ENCODE measurements at regions not wholly inside any gene's neighbourhood (a gene's known extent, or its start where the extent isn't known, plus 50 kb on each side); places are given as distances from the start of the nearest gene placed in this dataset.

GRCh38 chr6:91804981-91805380 lies 1218.1 kb upstream of the MAP3K7 start:
- BruUV-seq (replicated peaks), result no TSS peak
- no peak overlapping the region for H3K4me3 ChIP-seq (ENCODE audit: low read depth, low read length)
- H3K27me3 ChIP-seq (replicated peaks; ENCODE audit: control insufficient read depth, insufficient read depth, low read length), result no peaks in the 10 kb centered on the region
- H3K27ac Mint-ChIP-seq (ENCODE audit: unreplicated experiment), result no peak overlapping the region
- no peaks in the 10 kb centered on the region for H3K36me3 Mint-ChIP-seq (ENCODE audit: insufficient read depth, unreplicated experiment)
- intact Hi-C loops (cut with micrococcal nuclease; ENCODE audit: unreplicated experiment), result no loop called here
- no peak for DNase-seq
- ChIA-PET CTCF (no interaction called here), POLR2A (no interaction called here)
- H3K36me3 ChIP-seq (ENCODE audit: control insufficient read depth, insufficient read depth, low read length), result no peaks in the 10 kb centered on the region
- H3K4me3 Mint-ChIP-seq (ENCODE audit: unreplicated experiment), result no peak overlapping the region
- no peaks in the 10 kb centered on the region for H3K4me1 Mint-ChIP-seq (ENCODE audit: low read depth, unreplicated experiment)
- no peaks in the 10 kb centered on the region for H3K4me1 ChIP-seq
- H3K9me3 ChIP-seq, result no peaks in the 10 kb centered on the region
- no peaks in the 10 kb centered on the region for H3K9me3 Mint-ChIP-seq (ENCODE audit: unreplicated experiment)
- TF ChIP-seq CTCF (IDR thresholded peaks at IDR 0.05; ENCODE audit: insufficient read depth in 1 of 2, low read depth in 1 of 2, low read length in 1 of 2, severe bottlenecking in 1 of 2, unreplicated experiment in 1 of 2), result no peak
- H3K27me3 Mint-ChIP-seq (ENCODE audit: insufficient read depth, unreplicated experiment), result no peaks in the 10 kb centered on the region

GRCh38 chr6:91802431-91802830 lies 1215.6 kb upstream of the MAP3K7 start:
- ChIA-PET CTCF (no interaction called here), POLR2A (no interaction called here)
- Histone ChIP-seq H3K9me3 (no peaks in the 10 kb centered on the region), H3K4me3 (ENCODE audit: low read depth, low read length) (no peak overlapping the region), H3K4me1 (no peaks in the 10 kb centered on the region), H3K27me3 (replicated peaks; ENCODE audit: control insufficient read depth, insufficient read depth, low read length) (no peaks in the 10 kb centered on the region), H3K36me3 (ENCODE audit: control insufficient read depth, insufficient read depth, low read length) (no peaks in the 10 kb centered on the region)
- BruUV-seq (replicated peaks), result no TSS peak
- no peaks in the 10 kb centered on the region for H3K4me1 Mint-ChIP-seq (ENCODE audit: low read depth, unreplicated experiment)
- H3K36me3 Mint-ChIP-seq (ENCODE audit: insufficient read depth, unreplicated experiment), result no peaks in the 10 kb centered on the region
- intact Hi-C loops (cut with micrococcal nuclease; ENCODE audit: unreplicated experiment), result no loop called here
- DNase-seq, result no peak
- H3K27me3 Mint-ChIP-seq (ENCODE audit: insufficient read depth, unreplicated experiment), result no peaks in the 10 kb centered on the region
- no peak overlapping the region for H3K4me3 Mint-ChIP-seq (ENCODE audit: unreplicated experiment)
- H3K27ac Mint-ChIP-seq (ENCODE audit: unreplicated experiment), result no peak overlapping the region
- no peaks in the 10 kb centered on the region for H3K9me3 Mint-ChIP-seq (ENCODE audit: unreplicated experiment)
- no peak for TF ChIP-seq CTCF (IDR thresholded peaks at IDR 0.05; ENCODE audit: insufficient read depth in 1 of 2, low read depth in 1 of 2, low read length in 1 of 2, severe bottlenecking in 1 of 2, unreplicated experiment in 1 of 2)

- Mint-ChIP-seq H3K9me3 (ENCODE audit: unreplicated experiment) (no peaks in the 10 kb centered on the region), H3K36me3 (ENCODE audit: insufficient read depth, unreplicated experiment) (no peaks in the 10 kb centered on the region), H3K27ac (ENCODE audit: unreplicated experiment) (no peak overlapping the region), H3K27me3 (ENCODE audit: insufficient read depth, unreplicated experiment) (no peaks in the 10 kb centered on the region), H3K4me3 (ENCODE audit: unreplicated experiment) (no peak overlapping the region), H3K4me1 (ENCODE audit: low read depth, unreplicated experiment) (no peaks in the 10 kb centered on the region)
- intact Hi-C loops (cut with micrococcal nuclease; ENCODE audit: unreplicated experiment), result no loop called here
- no TSS peak for BruUV-seq (replicated peaks)
- ChIA-PET CTCF (no interaction called here), POLR2A (no interaction called here)
- no peak for DNase-seq
- no peak for TF ChIP-seq CTCF (IDR thresholded peaks at IDR 0.05; ENCODE audit: insufficient read depth in 1 of 2, low read depth in 1 of 2, low read length in 1 of 2, severe bottlenecking in 1 of 2, unreplicated experiment in 1 of 2)
- Histone ChIP-seq H3K36me3 (ENCODE audit: control insufficient read depth, insufficient read depth, low read length) (no peaks in the 10 kb centered on the region), H3K9me3 (no peaks in the 10 kb centered on the region), H3K27me3 (replicated peaks; ENCODE audit: control insufficient read depth, insufficient read depth, low read length) (no peaks in the 10 kb centered on the region), H3K4me1 (no peaks in the 10 kb centered on the region), H3K4me3 (ENCODE audit: low read depth, low read length) (no peak overlapping the region)
Observed at GRCh38 chr6:91796603-91797002, 1209.7 kb upstream of the MAP3K7 start.

Measured in Caco-2 (cell line).